Thymus (tissue), 11 donors: ENCODE measurements at regions not wholly inside any gene's neighbourhood (a gene's known extent, or its start where the extent isn't known, plus 50 kb on each side); places are given as distances from the start of the nearest gene placed in this dataset.
"Not testable (repeated sequence)": the region's sequence is repeated elsewhere in the genome, so short reads cannot be mapped to it uniquely, and the experiment has no call there.

Experiments
- DNase-seq, 9 donors: peaks; one replicate each; pipeline ENCODE4 v3.0.0-alpha.2; 2013; ENCODE audit warnings: low spot score in 9 of 9, low read depth in 6 of 9, missing footprints in 1 of 9
- H3K27ac ChIP-seq, 2 donors: one replicate each; pipeline ENCODE4 v1.5.1; 2013; ENCODE audit warnings: control low read depth in 1 of 2, low read depth in 1 of 2, low read length in 1 of 2, mild to moderate bottlenecking in 1 of 2, moderate library complexity in 1 of 2
- H3K27me3 ChIP-seq, 2 donors: one replicate each; pipeline ENCODE4 v1.5.1; 2013; ENCODE audit warnings: low read length in 1 of 2; ENCODE audit not compliant: control insufficient read depth in 2 of 2, insufficient read depth in 1 of 2
- H3K36me3 ChIP-seq, 2 donors: one replicate each; pipeline ENCODE4 v1.5.1; 2013; ENCODE audit warnings: low read length in 1 of 2, mild to moderate bottlenecking in 1 of 2, moderate library complexity in 1 of 2; ENCODE audit not compliant: control insufficient read depth in 2 of 2, insufficient read depth in 2 of 2
- H3K4me1 ChIP-seq, 2 donors: one replicate each; pipeline ENCODE4 v1.5.1; 2013; ENCODE audit warnings: low read length in 2 of 2; ENCODE audit not compliant: control insufficient read depth in 2 of 2, insufficient read depth in 2 of 2
- H3K4me3 ChIP-seq, 2 donors: one replicate each; pipeline ENCODE4 v1.5.1; 2013; ENCODE audit warnings: low read length in 2 of 2, control low read depth in 1 of 2, mild to moderate bottlenecking in 1 of 2
- H3K9me3 ChIP-seq, 2 donors: one replicate each; pipeline ENCODE4 v1.5.1; 2013; ENCODE audit warnings: low read length in 1 of 2, mild to moderate bottlenecking in 1 of 2; ENCODE audit not compliant: control insufficient read depth in 2 of 2, insufficient read depth in 1 of 2
- WGBS: extraction: QIAGEN DNeasy Blood & Tissue Kit; methylation state at CpG from one replicate; pipeline ENCODE4 v1.1.7; 2013; 5-methylcytosine and 5-hydroxymethylcytosine counted together
- donor health status: healthy.

DNA sequence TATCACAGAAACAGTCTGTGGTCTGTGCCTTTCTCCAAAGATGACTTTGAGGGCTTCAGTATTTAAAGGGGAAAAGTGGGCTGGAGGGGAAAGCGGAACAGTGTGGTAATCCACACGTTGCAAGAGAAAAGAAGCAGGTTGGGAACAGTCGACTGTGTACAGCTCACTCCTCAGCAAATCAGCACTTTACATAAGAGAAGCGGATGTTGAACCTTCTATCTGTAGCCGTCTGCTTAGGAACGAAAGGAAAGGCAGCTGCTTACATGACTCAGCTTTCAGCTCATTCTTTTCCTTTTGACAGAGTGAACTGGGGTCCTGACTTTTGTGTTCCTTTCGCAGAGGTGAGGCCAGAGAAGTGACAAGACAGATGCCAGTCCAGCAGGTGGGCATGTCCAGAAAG lies 4020.7 kb upstream of the TPTE start:
- H3K27me3 ChIP-seq, H3K36me3 ChIP-seq, H3K4me3 ChIP-seq, H3K4me1 ChIP-seq, H3K27ac ChIP-seq, H3K9me3 ChIP-seq, DNase-seq: not testable (repeated sequence)
- no CpG with 5 or more reads among the region's 7 CpGs for WGBS

DNA sequence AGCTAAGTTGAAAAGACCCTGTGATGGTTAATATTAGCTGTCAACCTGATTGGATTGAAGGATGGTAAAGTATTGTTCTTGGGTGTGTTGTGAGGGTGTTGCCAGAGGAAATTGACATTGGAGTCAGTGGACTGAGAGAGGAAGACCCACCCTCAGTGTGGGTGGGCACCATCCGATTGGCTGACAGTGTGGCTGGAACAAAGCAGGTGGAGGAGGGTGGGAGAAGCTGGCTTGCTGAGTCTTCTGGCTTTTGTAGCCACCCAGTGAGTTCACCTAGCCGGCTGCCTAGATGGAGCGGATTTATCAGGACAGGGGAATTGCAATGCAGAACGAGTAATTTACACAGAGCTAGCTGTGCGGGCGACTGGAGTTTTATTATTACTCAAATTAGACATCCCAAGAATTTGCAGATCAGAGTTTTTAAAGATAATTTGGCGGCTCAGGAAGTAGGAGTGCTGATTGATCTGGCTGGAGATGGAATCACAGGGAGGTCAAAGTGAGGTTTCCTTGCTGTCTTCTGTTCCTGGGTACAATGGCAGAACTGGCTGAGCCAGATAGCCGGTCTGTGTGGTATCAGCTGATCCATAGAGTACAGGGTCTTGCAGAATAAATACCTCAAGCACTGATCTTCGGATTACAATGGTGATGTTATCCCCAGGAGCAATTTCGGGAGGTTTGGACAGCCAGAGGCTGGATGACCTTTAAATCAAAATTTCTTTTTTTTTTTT lies 4015.1 kb upstream of the TPTE start:
- WGBS: 95% methylated on average over 5 of the region's 10 CpGs
- not testable (repeated sequence) for H3K4me3 ChIP-seq, H3K9me3 ChIP-seq, H3K4me1 ChIP-seq, H3K27me3 ChIP-seq, H3K27ac ChIP-seq, DNase-seq, H3K36me3 ChIP-seq

DNA sequence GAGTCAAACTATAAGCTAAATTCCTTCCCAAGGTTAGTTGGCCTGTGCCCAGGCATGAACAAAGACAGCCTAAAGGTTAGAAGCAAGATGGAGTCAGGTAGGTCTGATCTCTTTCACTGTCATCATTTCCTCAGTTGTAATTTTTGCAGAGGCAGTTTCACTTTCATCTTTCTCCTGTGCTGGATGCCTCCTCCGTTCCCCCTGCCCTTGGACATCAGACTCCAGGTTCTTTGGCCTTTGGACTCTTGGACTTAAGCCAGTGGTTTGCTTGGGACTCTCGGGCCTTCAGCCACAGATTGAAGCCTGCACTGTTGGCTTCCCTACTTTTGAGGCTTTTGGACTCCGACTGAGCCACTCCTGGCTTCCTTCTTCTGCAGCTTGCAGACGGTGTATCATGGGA lies 4013.8 kb upstream of the TPTE start:
- not testable (repeated sequence) for H3K27me3 ChIP-seq, H3K27ac ChIP-seq, H3K36me3 ChIP-seq, H3K4me1 ChIP-seq, H3K4me3 ChIP-seq, DNase-seq, H3K9me3 ChIP-seq
- no CpG with 5 or more reads among the region's 4 CpGs for WGBS

DNA sequence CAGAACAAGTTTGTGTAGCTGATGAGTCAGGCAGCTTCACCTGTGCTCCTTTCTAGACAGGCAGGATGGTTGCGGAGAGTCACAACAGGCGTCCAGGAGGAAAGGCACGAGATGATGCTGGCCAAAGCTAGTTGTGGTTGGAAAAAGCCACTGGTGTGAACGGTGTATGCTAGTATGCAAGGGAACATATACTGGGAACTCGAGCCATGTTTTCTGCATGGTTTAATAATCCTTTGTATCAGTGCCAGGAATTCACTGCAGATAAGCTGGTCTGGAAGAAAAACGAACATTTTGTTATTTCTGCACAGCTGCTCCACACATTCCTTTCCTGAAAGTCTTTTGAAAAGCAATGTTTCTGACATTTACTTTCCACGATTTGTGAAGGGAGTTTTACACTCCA lies 3999.6 kb upstream of the TPTE start:
- not testable (repeated sequence) for H3K4me1 ChIP-seq, H3K27ac ChIP-seq, DNase-seq, H3K27me3 ChIP-seq, H3K9me3 ChIP-seq, H3K4me3 ChIP-seq, H3K36me3 ChIP-seq
- WGBS: no CpG with 5 or more reads among the region's 7 CpGs

DNA sequence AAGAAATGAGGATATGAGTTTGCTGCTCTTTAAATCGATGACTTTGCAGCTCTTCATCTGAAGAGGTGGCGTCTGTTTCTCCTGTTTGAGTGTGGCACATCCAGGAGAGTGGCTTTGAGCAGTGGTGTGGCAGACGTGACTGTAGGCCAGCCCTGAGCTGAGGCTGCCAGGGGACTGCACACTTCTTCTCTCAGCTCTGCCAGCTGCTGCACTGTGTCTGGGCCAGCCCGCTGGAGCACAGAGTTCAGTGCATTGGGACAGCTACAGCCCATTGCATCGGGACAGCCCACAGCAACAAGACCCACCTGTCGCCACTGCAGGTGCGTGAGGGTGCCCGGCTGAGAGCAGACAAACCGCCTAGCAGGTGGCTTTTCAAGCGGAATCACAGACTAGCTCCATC lies 3995.2 kb upstream of the TPTE start:
- H3K36me3 ChIP-seq, H3K4me1 ChIP-seq, H3K9me3 ChIP-seq, H3K27ac ChIP-seq, H3K4me3 ChIP-seq, DNase-seq, H3K27me3 ChIP-seq: not testable (repeated sequence)
- WGBS: no CpG with 5 or more reads among the region's 10 CpGs

DNA sequence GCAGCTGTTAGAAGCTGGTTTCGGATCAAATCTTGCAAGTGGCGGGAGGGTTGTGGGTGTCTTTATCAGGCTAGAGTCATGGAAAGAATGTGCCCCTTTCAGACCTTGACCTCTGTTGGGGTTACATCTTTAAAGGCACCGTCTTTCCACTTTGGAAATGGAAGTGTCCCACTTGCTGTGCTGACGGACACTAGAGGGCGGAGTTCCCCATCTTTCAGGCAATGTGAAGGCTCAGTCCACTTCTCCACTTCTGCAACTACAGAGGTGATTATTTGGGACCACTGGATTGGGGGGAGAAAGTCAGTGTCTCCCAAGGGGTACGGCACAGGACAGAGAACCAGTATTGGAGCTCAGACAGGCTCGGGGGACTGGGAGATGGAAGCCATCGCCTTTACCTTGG lies 3990.7 kb upstream of the TPTE start:
- H3K27me3 ChIP-seq, H3K9me3 ChIP-seq, DNase-seq, H3K27ac ChIP-seq, H3K4me3 ChIP-seq, H3K36me3 ChIP-seq, H3K4me1 ChIP-seq: not testable (repeated sequence)
- WGBS: no CpG with 5 or more reads among the region's 8 CpGs

DNA sequence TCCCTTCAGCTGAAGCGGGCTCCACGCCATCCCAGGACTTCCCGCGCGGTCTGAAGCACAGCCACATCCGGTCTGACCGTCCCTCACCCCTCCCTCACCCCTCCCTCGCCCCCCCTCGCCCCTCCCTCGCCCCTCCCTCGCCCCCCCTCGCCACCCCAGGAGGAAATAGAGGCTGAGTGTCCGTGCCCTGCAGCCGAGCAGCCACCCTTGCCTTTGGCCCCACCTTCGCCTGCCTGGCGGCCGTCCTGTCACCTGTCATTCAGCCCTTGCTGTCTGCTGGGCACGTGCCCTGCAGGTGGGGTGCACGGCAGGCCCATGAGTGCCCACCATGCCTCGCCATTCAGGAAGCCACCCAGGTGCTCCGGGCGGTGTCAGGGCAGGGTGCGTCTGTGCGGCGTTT lies 3988.1 kb upstream of the TPTE start:
- not testable (repeated sequence) for H3K4me1 ChIP-seq, H3K36me3 ChIP-seq, H3K27me3 ChIP-seq, H3K9me3 ChIP-seq, H3K4me3 ChIP-seq, H3K27ac ChIP-seq, DNase-seq
- 43% methylated on average over 2 of the region's 25 CpGs for WGBS

DNA sequence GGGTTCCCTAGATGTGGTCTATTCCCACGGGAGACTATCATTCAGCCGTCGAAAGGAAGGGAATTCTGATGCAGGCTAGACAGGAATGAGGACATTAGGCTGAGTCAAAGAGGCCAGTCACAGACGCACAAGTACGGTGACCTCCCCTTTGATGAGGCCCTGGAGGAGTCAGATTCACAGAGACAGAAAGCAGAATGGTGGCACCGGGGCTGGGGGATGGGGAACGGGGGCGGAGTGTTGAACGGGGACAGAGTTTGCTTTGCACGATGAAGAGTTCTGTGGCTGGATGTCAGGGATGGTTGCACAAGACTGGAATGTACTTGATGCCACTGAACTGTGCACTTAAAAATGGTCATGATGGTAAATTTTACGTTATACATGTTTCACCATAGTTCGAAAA lies 3983.1 kb upstream of the TPTE start:
- not testable (repeated sequence) for H3K36me3 ChIP-seq, H3K4me3 ChIP-seq, H3K27me3 ChIP-seq, H3K4me1 ChIP-seq, H3K9me3 ChIP-seq, H3K27ac ChIP-seq, DNase-seq
- no CpG with 5 or more reads among the region's 12 CpGs for WGBS

DNA sequence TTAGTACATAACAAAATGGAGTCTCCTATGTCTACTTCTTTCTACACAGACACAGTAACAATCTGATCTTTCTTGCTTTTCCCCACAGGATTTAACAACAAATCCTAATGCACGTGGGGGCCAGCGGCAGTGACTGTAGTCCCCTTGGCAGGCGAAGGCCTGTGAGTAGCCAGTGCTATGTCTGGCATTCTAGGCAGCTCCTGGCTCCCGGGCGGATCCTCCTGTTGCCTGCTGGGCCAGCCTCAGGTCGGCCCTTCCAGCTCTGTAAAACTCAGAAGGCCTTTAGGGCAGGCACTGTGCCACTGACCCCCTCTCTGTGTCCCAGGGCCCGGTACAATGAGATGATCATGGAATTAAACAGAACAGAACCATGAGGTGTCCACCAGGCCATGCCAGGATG lies 3981.7 kb upstream of the TPTE start:
- H3K4me3 ChIP-seq, H3K4me1 ChIP-seq, H3K27me3 ChIP-seq, H3K36me3 ChIP-seq, DNase-seq, H3K27ac ChIP-seq, H3K9me3 ChIP-seq: not testable (repeated sequence)
- WGBS: no CpG with 5 or more reads among the region's 7 CpGs

DNA sequence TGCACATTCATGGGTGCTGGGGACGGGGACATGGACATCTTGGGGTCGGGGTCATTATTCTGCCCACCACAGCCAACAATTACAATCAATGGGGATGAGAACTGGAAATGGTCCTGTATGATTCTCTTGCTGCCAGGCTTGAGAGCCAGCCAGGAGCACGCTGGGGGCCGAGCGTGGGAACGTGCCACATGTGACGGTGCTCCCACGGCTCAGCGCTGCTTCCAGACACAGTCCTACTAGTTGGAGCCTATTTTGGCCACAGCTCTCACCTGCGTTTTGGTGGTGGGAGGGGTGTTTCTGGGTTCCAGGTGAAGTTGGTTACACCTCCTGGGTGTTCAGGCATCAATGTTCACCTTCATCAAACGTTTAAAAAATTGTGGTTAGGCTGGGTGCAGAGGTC lies 3980.3 kb upstream of the TPTE start:
- not testable (repeated sequence) for DNase-seq, H3K27me3 ChIP-seq, H3K9me3 ChIP-seq, H3K4me1 ChIP-seq, H3K4me3 ChIP-seq, H3K27ac ChIP-seq, H3K36me3 ChIP-seq
- no CpG with 5 or more reads among the region's 11 CpGs for WGBS
